Caco-2 (cell line): ENCODE measurements at regions not wholly inside any gene's neighbourhood (a gene's known extent, or its start where the extent isn't known, plus 50 kb on each side); places are given as distances from the start of the nearest gene placed in this dataset.

Experiments
- BruUV-seq: library from RNA; stranded (reverse); fragments of 400-500 nt; replicated peaks from 2 replicates; lab custom pipeline; 2021; lab: Mats Ljungman, UMichigan
- CTCF ChIA-PET: fragments of 300-600 bp; sonication (Branson Sonifier 250); formaldehyde crosslinking; loops from one replicate; lab custom pipeline; 2022; ENCODE audit warnings: antibody characterized with exemption; lab: Charles Lee
- POLR2A ChIA-PET: fragments of 300-600 bp; sonication (Branson Sonifier 250); formaldehyde crosslinking; loops from one replicate; lab custom pipeline; 2022; ENCODE audit warnings: antibody characterized with exemption; lab: Charles Lee
- DNase-seq, 2 experiments: peaks; one replicate each; pipeline versions ENCODE4 v3.0.0 to v3.0.0-alpha.2; 2020 to 2022
- H3K27me3 ChIP-seq: replicated peaks from 2 replicates; pipeline ENCODE4 v1.6.0; 2011; ENCODE audit warnings: low read length; ENCODE audit not compliant: control insufficient read depth, insufficient read depth
- H3K36me3 ChIP-seq: 2 replicates; pipeline ENCODE4 v1.5.1; 2011; ENCODE audit warnings: low read length; ENCODE audit not compliant: control insufficient read depth, insufficient read depth
- H3K4me1 ChIP-seq: fragments of 250-450 bp; sonication (Bioruptor Pico); 2 replicates; pipeline ENCODE4 v1.5.1; 2020; ENCODE audit warnings: mild to moderate bottlenecking
- H3K4me3 ChIP-seq: 2 replicates; pipeline ENCODE4 v1.5.1; 2011; ENCODE audit warnings: low read depth, mild to moderate bottlenecking, control low read depth, low read length
- H3K9me3 ChIP-seq: fragments of 250-450 bp; sonication (Bioruptor Pico); 2 replicates; pipeline ENCODE4 v1.5.1; 2020; ENCODE audit warnings: mild to moderate bottlenecking, moderate library complexity
- H3K27ac Mint-ChIP-seq: one replicate; pipeline ENCODE4 v1.8.0; 2022; ENCODE audit warnings: mixed read lengths; ENCODE audit not compliant: unreplicated experiment
- H3K27me3 Mint-ChIP-seq: one replicate; pipeline ENCODE4 v1.8.0; 2022; ENCODE audit warnings: mixed read lengths; ENCODE audit not compliant: insufficient read depth, unreplicated experiment
- H3K36me3 Mint-ChIP-seq: one replicate; pipeline ENCODE4 v1.8.0; 2022; ENCODE audit warnings: mild to moderate bottlenecking, mixed read lengths; ENCODE audit not compliant: insufficient read depth, unreplicated experiment
- H3K4me1 Mint-ChIP-seq: one replicate; pipeline ENCODE4 v1.8.0; 2022; ENCODE audit warnings: low read depth, mixed read lengths; ENCODE audit not compliant: unreplicated experiment
- H3K4me3 Mint-ChIP-seq: one replicate; pipeline ENCODE4 v1.8.0; 2022; ENCODE audit warnings: mild to moderate bottlenecking, moderate library complexity, mixed read lengths; ENCODE audit not compliant: unreplicated experiment
- H3K9me3 Mint-ChIP-seq: one replicate; pipeline ENCODE4 v1.8.0; 2022; ENCODE audit warnings: mixed read lengths; ENCODE audit not compliant: unreplicated experiment
- CTCF ChIP-seq, 2 experiments: fragments of 200-600 bp in 1 of 2; IDR thresholded peaks; 1 replicate in 1 of 2; 2 replicates in 1 of 2; pipeline versions ENCODE4 v1.5.1 to v1.8.0; 2011 to 2022; ENCODE audit warnings: antibody characterized with exemption in 1 of 2, control low read depth in 1 of 2, inconsistent platforms in 1 of 2, low read depth in 1 of 2, low read length in 1 of 2, mild to moderate bottlenecking in 1 of 2, moderate library complexity in 1 of 2; ENCODE audit not compliant: insufficient read depth in 1 of 2, severe bottlenecking in 1 of 2, unreplicated experiment in 1 of 2
- intact Hi-C: fragments of 100-400 bp; cut with micrococcal nuclease; formaldehyde crosslinking; loops from one replicate; pipeline ENCODE4 v1.10.0; 2022; ENCODE audit not compliant: unreplicated experiment

- Mint-ChIP-seq H3K4me3 (no peak overlapping the region), H3K27ac (no peak overlapping the region), H3K36me3 (no peaks in the 10 kb centered on the region), H3K27me3 (peaks cover 14% of the 10 kb centered on the region), H3K4me1 (no peaks in the 10 kb centered on the region), H3K9me3 (no peaks in the 10 kb centered on the region)
- no peaks in the 10 kb centered on the region for H3K36me3 ChIP-seq
- intact Hi-C loops = loop anchor here (1.0 kb wide), 1 partner anchor 79 kb away; no protein-coding TSS in a partner anchor
- no peaks in the 10 kb centered on the region for H3K4me1 ChIP-seq
- ChIA-PET CTCF (no interaction called here), POLR2A (no interaction called here)
- peak in 1 of 2 experiments; percentile 29 for DNase-seq
- no TSS peak for BruUV-seq
- H3K27me3 ChIP-seq = no peaks in the 10 kb centered on the region
- no peak overlapping the region for H3K4me3 ChIP-seq
- TF ChIP-seq CTCF (IDR thresholded peaks at IDR 0.05; ENCODE audit: insufficient read depth in 1 of 2, low read depth in 1 of 2, low read length in 1 of 2, severe bottlenecking in 1 of 2, unreplicated experiment in 1 of 2) = peak; percentile 37 to 45
- no peaks in the 10 kb centered on the region for H3K9me3 ChIP-seq
These were observed 204.7 kb downstream of the ADRA2A start for GRCh38 chr10:111281516-111281915.

GRCh38 chr10:111289461-111289860 is 212.6 kb downstream of the ADRA2A start:
- Mint-ChIP-seq H3K36me3 (no peaks in the 10 kb centered on the region), H3K9me3 (no peaks in the 10 kb centered on the region), H3K4me1 (no peaks in the 10 kb centered on the region), H3K27me3 (peaks cover 8% of the 10 kb centered on the region), H3K27ac (no peak overlapping the region), H3K4me3 (no peak overlapping the region)
- POLR2A ChIA-PET = interaction anchor here (0.6 kb wide), 1 partner anchor 50 kb away, joined by 3 read pairs; no protein-coding TSS in a partner anchor
- no peaks in the 10 kb centered on the region for H3K27me3 ChIP-seq
- BruUV-seq = no TSS peak
- H3K9me3 ChIP-seq = no peaks in the 10 kb centered on the region
- no peaks in the 10 kb centered on the region for H3K36me3 ChIP-seq
- no peak overlapping the region for H3K4me3 ChIP-seq
- intact Hi-C loops = no loop called here
- CTCF ChIA-PET = no interaction called here
- DNase-seq = no peak
- H3K4me1 ChIP-seq = no peaks in the 10 kb centered on the region
- TF ChIP-seq CTCF (IDR thresholded peaks at IDR 0.05; ENCODE audit: insufficient read depth in 1 of 2, low read depth in 1 of 2, low read length in 1 of 2, severe bottlenecking in 1 of 2, unreplicated experiment in 1 of 2) = no peak

- BruUV-seq = no TSS peak
- H3K4me1 ChIP-seq = no peaks in the 10 kb centered on the region
- no peak overlapping the region for H3K4me3 ChIP-seq
- Mint-ChIP-seq H3K4me3 (no peak overlapping the region), H3K9me3 (no peaks in the 10 kb centered on the region), H3K27me3 (peaks cover 8% of the 10 kb centered on the region), H3K36me3 (no peaks in the 10 kb centered on the region), H3K4me1 (peaks cover 11% of the 10 kb centered on the region), H3K27ac (no peak overlapping the region)
- POLR2A ChIA-PET = no interaction called here
- no peak for DNase-seq
- H3K36me3 ChIP-seq = no peaks in the 10 kb centered on the region
- intact Hi-C loops = no loop called here
- no peaks in the 10 kb centered on the region for H3K27me3 ChIP-seq
- no peaks in the 10 kb centered on the region for H3K9me3 ChIP-seq
- CTCF ChIA-PET = no interaction called here
- TF ChIP-seq CTCF (IDR thresholded peaks at IDR 0.05; ENCODE audit: insufficient read depth in 1 of 2, low read depth in 1 of 2, low read length in 1 of 2, severe bottlenecking in 1 of 2, unreplicated experiment in 1 of 2) = no peak
These were observed 213.8 kb downstream of the ADRA2A start for GRCh38 chr10:111290649-111291048.
